ENCODE measurements at regions not wholly inside any gene's neighbourhood (a gene's known extent, or its start where the extent isn't known, plus 50 kb on each side); places are given as distances from the start of the nearest gene placed in this dataset.

GRCh38 chr7:51774178-51774577 is 457.6 kb upstream of the COBL start:
- TF ChIP-seq CTCF (IDR thresholded peaks at IDR 0.05), result no peak

GRCh38 chr7:51772190-51772589 is 455.6 kb upstream of the COBL start:
- TF ChIP-seq CTCF (IDR thresholded peaks at IDR 0.05), result no peak

GRCh38 chr7:51764976-51765375 is 448.4 kb upstream of the COBL start:
- TF ChIP-seq CTCF (IDR thresholded peaks at IDR 0.05), result no peak

- TF ChIP-seq CTCF (IDR thresholded peaks at IDR 0.05), result no peak
Measured at GRCh38 chr7:51759985-51760384, 443.4 kb upstream of the COBL start.

- no peak for TF ChIP-seq CTCF (IDR thresholded peaks at IDR 0.05)
Measured at GRCh38 chr7:51757960-51758359, 441.4 kb upstream of the COBL start.

- peak; percentile 61 for TF ChIP-seq CTCF (IDR thresholded peaks at IDR 0.05)
Measured at GRCh38 chr7:51732951-51733350, 416.3 kb upstream of the COBL start.

- no peak for TF ChIP-seq CTCF (IDR thresholded peaks at IDR 0.05)
Measured at GRCh38 chr7:51732116-51732515, 415.5 kb upstream of the COBL start.

- TF ChIP-seq CTCF (IDR thresholded peaks at IDR 0.05), result no peak
Measured at GRCh38 chr7:51731075-51731474, 414.5 kb upstream of the COBL start.

All from LNCAP (cell line).